IMR-90 (cell line): ENCODE measurements at regions not wholly inside any gene's neighbourhood (a gene's known extent, or its start where the extent isn't known, plus 50 kb on each side); places are given as distances from the start of the nearest gene placed in this dataset.

Source experiments
- CHD1 ChIP-seq: IDR thresholded peaks from 2 replicates; pipeline ENCODE4 v1.6.1; 2012; ENCODE audit warnings: low read depth, low read length, improper control_type of control experiment
- CTCF ChIP-seq: conservative IDR thresholded peaks from 2 replicates; pipeline ENCODE4 v1.5.1; 2012; ENCODE audit warnings: mild to moderate bottlenecking, low read depth, low read length, improper control_type of control experiment
- MAZ ChIP-seq: IDR thresholded peaks from 2 replicates; pipeline ENCODE4 v1.6.1; 2012; ENCODE audit warnings: low read depth, mild to moderate bottlenecking, low read length, improper control_type of control experiment, moderate library complexity, borderline replicate concordance
- NFE2L2 ChIP-seq: fragments of 150-350 bp; IDR thresholded peaks from 2 replicates; pipeline ENCODE4 v1.6.1; 2016; ENCODE audit warnings: low read depth, mild to moderate bottlenecking, low read length
- RFX5 ChIP-seq: IDR thresholded peaks from 2 replicates; pipeline ENCODE4 v1.8.0; 2012; ENCODE audit warnings: low read depth, mild to moderate bottlenecking, low read length, moderate library complexity

- no peak for TF ChIP-seq CTCF
- no peak for TF ChIP-seq CHD1
- TF ChIP-seq RFX5, result no peak
- TF ChIP-seq MAZ, result no peak
- no peak for TF ChIP-seq NFE2L2
Observed at GRCh38 chr11:106398502-106399075, 321.1 kb downstream of the AASDHPPT start (continued).
